Endothelial cell of umbilical vein (primary cell): ENCODE measurements at regions not wholly inside any gene's neighbourhood (a gene's known extent, or its start where the extent isn't known, plus 50 kb on each side); places are given as distances from the start of the nearest gene placed in this dataset.

Experiments
- BruUV-seq: library from RNA; stranded (reverse); fragments of 400-500 nt; replicated peaks from 2 replicates; lab custom pipeline; 2021; lab: Mats Ljungman, UMichigan
- CTCF ChIA-PET: fragments of 300-600, 350-600 bp; sonication (Branson Sonifier 250); formaldehyde crosslinking; loops from one replicate; lab custom pipeline; 2021; ENCODE audit warnings: antibody characterized with exemption, inconsistent platforms; lab: Charles Lee
- POLR2A ChIA-PET: fragments of 300-600, 350-600 bp; sonication (Branson Sonifier 250); formaldehyde crosslinking; loops from one replicate; lab custom pipeline; 2021; ENCODE audit warnings: antibody characterized with exemption, inconsistent platforms; lab: Charles Lee
- DNase-seq: peaks from one replicate; pipeline ENCODE4 v3.0.0-alpha.2; 2011; ENCODE audit warnings: low read depth, low spot score
- FAIRE-seq: peaks from 2 replicates; lab custom pipeline; 2011; peaks lifted over from hg19 to GRCh38; lab: Jason Lieb, UNC
- H2AFZ ChIP-seq: 2 replicates; pipeline ENCODE4 v1.6.0; 2012; ENCODE audit warnings: low read depth, low read length, control low read depth, inconsistent platforms
- H3K27ac ChIP-seq: 2 replicates; pipeline ENCODE4 v1.5.1; 2011; ENCODE audit warnings: low read depth, mild to moderate bottlenecking, control low read depth, low read length, moderate library complexity; ENCODE audit not compliant: insufficient read depth
- H3K27me3 ChIP-seq, 2 experiments: 2 replicates each; pipeline versions ENCODE4 v1.6.0 to v1.6.1; 2011; ENCODE audit warnings: low read length in 2 of 2, mixed read lengths in 1 of 2; ENCODE audit not compliant: control insufficient read depth in 2 of 2, insufficient read depth in 2 of 2
- H3K36me3 ChIP-seq, 2 experiments: 2 replicates in 1 of 2; 3 replicates in 1 of 2; pipeline ENCODE4 v1.5.1; 2011; ENCODE audit warnings: low read length in 2 of 2, mild to moderate bottlenecking in 1 of 2, moderate library complexity in 1 of 2; ENCODE audit not compliant: control insufficient read depth in 2 of 2, insufficient read depth in 2 of 2; ENCODE audit errors: extremely low read depth in 1 of 2
- H3K4me1 ChIP-seq: 3 replicates; pipeline ENCODE4 v1.5.1; 2011; ENCODE audit warnings: mild to moderate bottlenecking, low read length; ENCODE audit not compliant: control insufficient read depth, insufficient read depth; ENCODE audit errors: extremely low read depth
- H3K4me2 ChIP-seq: 2 replicates; pipeline ENCODE4 v1.6.1; 2011; ENCODE audit warnings: low read length, control low read depth, mixed read lengths; ENCODE audit not compliant: insufficient read depth
- H3K4me3 ChIP-seq, 3 experiments: fragments of 200-600 bp in 1 of 3; sonication (generic), shearing (Covaris generic) in 1 of 3; replicated peaks in 1 of 3; 2 replicates each; pipeline ENCODE4 v1.5.1; 2011 to 2016; ENCODE audit warnings: control low read depth in 3 of 3, low read length in 3 of 3, mild to moderate bottlenecking in 2 of 3, inconsistent platforms in 1 of 3, low read depth in 1 of 3, moderate library complexity in 1 of 3; ENCODE audit not compliant: insufficient read depth in 1 of 3
- H3K79me2 ChIP-seq: 2 replicates; pipeline ENCODE4 v1.6.0; 2012; ENCODE audit warnings: low read length, inconsistent platforms; ENCODE audit not compliant: control insufficient read depth, insufficient read depth
- H3K9ac ChIP-seq: replicated peaks from 2 replicates; pipeline ENCODE3; 2011; ENCODE audit warnings: low read length, control low read depth; ENCODE audit not compliant: insufficient read depth; ENCODE audit errors: extremely low read depth
- H3K9me1 ChIP-seq: replicated peaks from 3 replicates; pipeline ENCODE4 v1.6.0; 2011; ENCODE audit warnings: mild to moderate bottlenecking, low read length; ENCODE audit not compliant: control insufficient read depth, insufficient read depth; ENCODE audit errors: extremely low read depth
- H3K9me3 ChIP-seq: replicated peaks from 2 replicates; pipeline ENCODE4 v1.5.1; 2012; ENCODE audit warnings: low read length, inconsistent platforms; ENCODE audit not compliant: control insufficient read depth, insufficient read depth
- H4K20me1 ChIP-seq: replicated peaks from 2 replicates; pipeline ENCODE3; 2011; ENCODE audit warnings: mild to moderate bottlenecking, low read length; ENCODE audit not compliant: control insufficient read depth, insufficient read depth; ENCODE audit errors: extremely low read depth
- JUN ChIP-seq: IDR thresholded peaks from 2 replicates; pipeline ENCODE4 v1.6.1; 2011; ENCODE audit warnings: borderline replicate concordance, low read depth; ENCODE audit not compliant: insufficient read length, insufficient read depth
- MYC ChIP-seq: IDR thresholded peaks from one replicate; pipeline ENCODE4 v1.6.1; 2011; ENCODE audit warnings: mild to moderate bottlenecking, low read depth, low read length
- POLR2A ChIP-seq: IDR thresholded peaks from 2 replicates; pipeline ENCODE4 v1.6.1; 2012; ENCODE audit warnings: low read depth, mild to moderate bottlenecking, control low read depth, low read length
- POLR2AphosphoS5 ChIP-seq: IDR thresholded peaks from 2 replicates; pipeline ENCODE4 v1.6.1; 2012; ENCODE audit warnings: low read depth, mild to moderate bottlenecking, control low read depth, low read length, moderate library complexity; ENCODE audit not compliant: insufficient read depth
- dilution Hi-C: fragments of 300-500 bp; cut with MboI; formaldehyde crosslinking; loops from one replicate; pipeline ENCODE4 v1.15.0; 2019; ENCODE audit warnings: low sequenced_read_pairs; ENCODE audit not compliant: extremely low pct_ligation_motif_present
- intact Hi-C: fragments of 100-400 bp; cut with micrococcal nuclease; formaldehyde crosslinking; loops from one replicate; pipeline ENCODE4 v1.10.0; 2022
- TF ChIP-seq, protein P1 (sequence below): IDR thresholded peaks from 2 replicates; pipeline ENCODE4 v1.6.1; 2011; ENCODE audit not compliant: insufficient read depth, insufficient read length
- TF ChIP-seq, protein P2 (sequence below), 2 donors: IDR thresholded peaks; 1 replicate in 1 of 2; 2 replicates in 1 of 2; pipeline ENCODE4 v1.5.1; 2011; ENCODE audit warnings: low read length in 2 of 2, mild to moderate bottlenecking in 2 of 2, moderate library complexity in 2 of 2, control low read depth in 1 of 2, inconsistent platforms in 1 of 2, low read depth in 1 of 2; ENCODE audit not compliant: insufficient read depth in 1 of 2; ENCODE audit errors: extremely low read depth in 1 of 2

DNA sequence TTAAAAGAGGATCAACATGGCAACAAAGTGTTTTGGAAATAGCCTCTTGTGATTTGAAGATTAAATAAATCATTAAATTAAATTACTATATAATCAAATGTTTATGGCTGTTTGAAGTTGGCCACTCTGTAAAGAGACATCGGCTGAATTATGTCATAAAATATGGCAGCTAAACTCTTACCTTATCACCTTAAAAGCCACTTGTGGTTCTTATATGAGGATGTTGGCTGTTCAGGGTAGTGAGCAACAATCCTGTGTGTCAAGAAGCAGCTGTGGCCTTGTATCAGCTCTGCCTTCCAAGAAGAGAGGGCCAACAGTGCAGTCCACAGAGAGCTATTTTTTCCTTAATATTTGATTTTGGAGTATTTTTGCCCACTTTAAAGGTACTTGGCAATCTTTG is 113.4 kb upstream of the CDK6 start:
- no peak for FAIRE-seq
- H4K20me1 ChIP-seq: no peaks in the 10 kb centered on the region
- no peak overlapping the region for H3K4me3 ChIP-seq
- no peaks in the 10 kb centered on the region for H3K79me2 ChIP-seq
- no peak overlapping the region for H2AFZ ChIP-seq
- no peak overlapping the region for H3K9ac ChIP-seq
- no peaks in the 10 kb centered on the region for H3K4me1 ChIP-seq
- dilution Hi-C loops (no loop called here), intact Hi-C loops (no loop called here)
- H3K9me3 ChIP-seq: no peaks in the 10 kb centered on the region
- H3K9me1 ChIP-seq: no peaks in the 10 kb centered on the region
- no peak for TF ChIP-seq POLR2AphosphoS5
- DNase-seq: no peak
- CTCF ChIA-PET: interaction anchor here (1.2 to 1.7 kb wide), 2 partner anchors 10 to 37 kb away, joined by 3 to 4 read pairs; no protein-coding TSS in a partner anchor
- BruUV-seq: no TSS peak
- POLR2A ChIA-PET: no interaction called here
- H3K36me3 ChIP-seq: no peaks in the 10 kb centered on the region
- H3K27ac ChIP-seq: no peak overlapping the region
- H3K4me2 ChIP-seq: no peak overlapping the region
- no peaks in the 10 kb centered on the region for H3K27me3 ChIP-seq

DNA sequence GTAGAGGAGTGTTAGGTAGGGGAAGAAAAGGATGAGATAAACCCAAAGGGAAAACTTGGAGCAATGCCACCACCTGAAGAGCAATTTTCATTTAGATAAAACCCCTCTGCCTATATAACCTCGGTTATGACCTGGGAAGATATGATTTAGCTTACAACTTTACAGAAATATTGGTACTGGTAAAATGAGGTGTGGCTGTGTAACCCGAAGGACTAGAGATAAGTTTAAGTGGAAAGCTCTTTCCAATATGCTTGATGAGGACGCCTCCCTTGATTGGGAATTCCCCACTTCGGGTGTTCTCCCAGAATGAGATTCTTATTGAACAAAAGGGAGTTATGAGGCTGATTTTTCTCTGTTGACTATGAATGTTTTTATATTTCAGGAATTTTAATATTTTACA is 109.5 kb upstream of the CDK6 start:
- no peak overlapping the region for H3K4me2 ChIP-seq
- no peaks in the 10 kb centered on the region for H4K20me1 ChIP-seq
- no peak for TF ChIP-seq POLR2AphosphoS5
- TF ChIP-seq, protein P1, sequence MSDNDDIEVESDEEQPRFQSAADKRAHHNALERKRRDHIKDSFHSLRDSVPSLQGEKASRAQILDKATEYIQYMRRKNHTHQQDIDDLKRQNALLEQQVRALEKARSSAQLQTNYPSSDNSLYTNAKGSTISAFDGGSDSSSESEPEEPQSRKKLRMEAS: no peak
- TF ChIP-seq, protein P2, sequence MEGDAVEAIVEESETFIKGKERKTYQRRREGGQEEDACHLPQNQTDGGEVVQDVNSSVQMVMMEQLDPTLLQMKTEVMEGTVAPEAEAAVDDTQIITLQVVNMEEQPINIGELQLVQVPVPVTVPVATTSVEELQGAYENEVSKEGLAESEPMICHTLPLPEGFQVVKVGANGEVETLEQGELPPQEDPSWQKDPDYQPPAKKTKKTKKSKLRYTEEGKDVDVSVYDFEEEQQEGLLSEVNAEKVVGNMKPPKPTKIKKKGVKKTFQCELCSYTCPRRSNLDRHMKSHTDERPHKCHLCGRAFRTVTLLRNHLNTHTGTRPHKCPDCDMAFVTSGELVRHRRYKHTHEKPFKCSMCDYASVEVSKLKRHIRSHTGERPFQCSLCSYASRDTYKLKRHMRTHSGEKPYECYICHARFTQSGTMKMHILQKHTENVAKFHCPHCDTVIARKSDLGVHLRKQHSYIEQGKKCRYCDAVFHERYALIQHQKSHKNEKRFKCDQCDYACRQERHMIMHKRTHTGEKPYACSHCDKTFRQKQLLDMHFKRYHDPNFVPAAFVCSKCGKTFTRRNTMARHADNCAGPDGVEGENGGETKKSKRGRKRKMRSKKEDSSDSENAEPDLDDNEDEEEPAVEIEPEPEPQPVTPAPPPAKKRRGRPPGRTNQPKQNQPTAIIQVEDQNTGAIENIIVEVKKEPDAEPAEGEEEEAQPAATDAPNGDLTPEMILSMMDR (IDR thresholded peaks at IDR 0.05; ENCODE audit: extremely low read depth in 1 of 2, insufficient read depth in 1 of 2, low read depth in 1 of 2, low read length in 2 of 2): no peak
- TF ChIP-seq POLR2A: no peak
- TF ChIP-seq JUN: no peak
- TF ChIP-seq MYC: no peak
- ChIA-PET CTCF (interaction anchor here (1.4 kb wide), 1 partner anchor 19 kb away, joined by 3 read pairs; no protein-coding TSS in a partner anchor), POLR2A (no interaction called here)
- H3K9me3 ChIP-seq: no peaks in the 10 kb centered on the region
- H3K27me3 ChIP-seq: no peaks in the 10 kb centered on the region
- no peaks in the 10 kb centered on the region for H3K9me1 ChIP-seq
- H3K4me1 ChIP-seq: no peaks in the 10 kb centered on the region
- intact Hi-C loops (no loop called here), dilution Hi-C loops (no loop called here)
- no peak overlapping the region for H3K4me3 ChIP-seq
- no peaks in the 10 kb centered on the region for H3K79me2 ChIP-seq
- no peak overlapping the region for H2AFZ ChIP-seq
- no peak overlapping the region for H3K27ac ChIP-seq
- BruUV-seq: no TSS peak
- H3K36me3 ChIP-seq: no peaks in the 10 kb centered on the region
- no peak overlapping the region for H3K9ac ChIP-seq
- FAIRE-seq (no peak), DNase-seq (no peak)
